Skeletal muscle tissue (tissue), 3 donors: ENCODE measurements at regions not wholly inside any gene's neighbourhood (a gene's known extent, or its start where the extent isn't known, plus 50 kb on each side); places are given as distances from the start of the nearest gene placed in this dataset.

ENCODE experiments used
- H3K27ac ChIP-seq: one replicate; pipeline ENCODE4 v1.7.0; 2013; ENCODE audit warnings: mild to moderate bottlenecking, low read depth, low read length, inconsistent platforms
- H3K27me3 ChIP-seq, 3 donors: one replicate each; pipeline ENCODE4 v1.7.0; 2013; ENCODE audit warnings: low read length in 3 of 3; ENCODE audit not compliant: control insufficient read depth in 3 of 3, insufficient read depth in 3 of 3
- H3K36me3 ChIP-seq, 3 donors: one replicate each; pipeline ENCODE4 v1.7.0; 2013; ENCODE audit warnings: low read length in 3 of 3; ENCODE audit not compliant: control insufficient read depth in 3 of 3, insufficient read depth in 3 of 3
- H3K4me1 ChIP-seq, 3 donors: one replicate each; pipeline ENCODE4 v1.7.0; 2013; ENCODE audit warnings: low read length in 3 of 3, mild to moderate bottlenecking in 3 of 3; ENCODE audit not compliant: control insufficient read depth in 3 of 3, insufficient read depth in 3 of 3
- H3K4me3 ChIP-seq, 3 donors: one replicate each; pipeline ENCODE4 v1.7.0; 2013; ENCODE audit warnings: low read length in 3 of 3
- H3K9ac ChIP-seq, 3 donors: one replicate each; pipeline ENCODE4 v1.7.0; 2013; ENCODE audit warnings: low read length in 3 of 3, mild to moderate bottlenecking in 3 of 3, moderate library complexity in 2 of 3, low read depth in 1 of 3
- H3K9me3 ChIP-seq, 3 donors: one replicate each; pipeline ENCODE4 v1.7.0; 2013; ENCODE audit warnings: low read length in 3 of 3; ENCODE audit not compliant: control insufficient read depth in 3 of 3
- donor health status: Osteomylitis.

GRCh38 chr20:21956591-21956990 is 251.1 kb downstream of the PAX1 start:
- H3K9ac ChIP-seq: no peak overlapping the region
- H3K4me3 ChIP-seq: no peak overlapping the region
- no peaks in the 10 kb centered on the region for H3K36me3 ChIP-seq
- H3K27ac ChIP-seq: no peak overlapping the region
- peaks cover 3 to 7% (median 4%) of the 10 kb centered on the region in 3 donors for H3K9me3 ChIP-seq
- H3K27me3 ChIP-seq: no peaks in the 10 kb centered on the region
- H3K4me1 ChIP-seq: no peaks in the 10 kb centered on the region

GRCh38 chr20:21947406-21947805 is 241.9 kb downstream of the PAX1 start:
- Histone ChIP-seq H3K27ac (no peak overlapping the region), H3K9me3 (no peaks in the 10 kb centered on the region), H3K27me3 (no peaks in the 10 kb centered on the region), H3K9ac (no peak overlapping the region), H3K4me1 (no peaks in the 10 kb centered on the region), H3K4me3 (no peak overlapping the region), H3K36me3 (no peaks in the 10 kb centered on the region)

GRCh38 chr20:21944227-21944626 is 238.8 kb downstream of the PAX1 start:
- no peak overlapping the region for H3K4me3 ChIP-seq
- no peak overlapping the region for H3K27ac ChIP-seq
- H3K9ac ChIP-seq: no peak overlapping the region
- no peaks in the 10 kb centered on the region for H3K4me1 ChIP-seq
- H3K36me3 ChIP-seq: no peaks in the 10 kb centered on the region
- H3K27me3 ChIP-seq: no peaks in the 10 kb centered on the region
- no peaks in the 10 kb centered on the region for H3K9me3 ChIP-seq

GRCh38 chr20:21941941-21942805 is 236.7 kb downstream of the PAX1 start:
- Histone ChIP-seq H3K9ac (no peak overlapping the region), H3K4me1 (no peaks in the 10 kb centered on the region)

GRCh38 chr20:21936720-21937380 is 231.4 kb downstream of the PAX1 start:
- Histone ChIP-seq H3K9me3 (peaks cover 0 to 2% (median 0%) of the 10 kb centered on the region in 3 donors), H3K27ac (no peak overlapping the region), H3K9ac (no peak overlapping the region), H3K4me3 (no peak overlapping the region), H3K27me3 (no peaks in the 10 kb centered on the region), H3K36me3 (no peaks in the 10 kb centered on the region), H3K4me1 (no peaks in the 10 kb centered on the region)

More at GRCh38 chr20:21941941-21942805, 236.7 kb downstream of the PAX1 start:
- H3K9me3 ChIP-seq: peaks cover 0 to 2% (median 0%) of the 10 kb centered on the region in 3 donors
- H3K27me3 ChIP-seq: no peaks in the 10 kb centered on the region
- no peaks in the 10 kb centered on the region for H3K36me3 ChIP-seq
- no peak overlapping the region for H3K27ac ChIP-seq
- no peak overlapping the region for H3K4me3 ChIP-seq

- no peaks in the 10 kb centered on the region for H3K4me1 ChIP-seq
- peaks cover 0 to 2% (median 0%) of the 10 kb centered on the region in 3 donors for H3K9me3 ChIP-seq
- H3K36me3 ChIP-seq: no peaks in the 10 kb centered on the region
- H3K4me3 ChIP-seq: no peak overlapping the region
- H3K9ac ChIP-seq: no peak overlapping the region
- H3K27me3 ChIP-seq: no peaks in the 10 kb centered on the region
- H3K27ac ChIP-seq: no peak overlapping the region
Observed at GRCh38 chr20:21936261-21936660, 230.8 kb downstream of the PAX1 start.

GRCh38 chr20:21933526-21933925 is 228.1 kb downstream of the PAX1 start:
- H3K27me3 ChIP-seq: no peaks in the 10 kb centered on the region
- no peaks in the 10 kb centered on the region for H3K4me1 ChIP-seq
- H3K36me3 ChIP-seq: no peaks in the 10 kb centered on the region
- H3K4me3 ChIP-seq: no peak overlapping the region
- H3K9me3 ChIP-seq: no peaks in the 10 kb centered on the region
- no peak overlapping the region for H3K9ac ChIP-seq
- H3K27ac ChIP-seq: no peak overlapping the region

GRCh38 chr20:21921251-21921650 is 215.8 kb downstream of the PAX1 start:
- no peaks in the 10 kb centered on the region for H3K9me3 ChIP-seq
- H3K4me3 ChIP-seq: no peak overlapping the region
- H3K27me3 ChIP-seq: no peaks in the 10 kb centered on the region
- H3K4me1 ChIP-seq: no peaks in the 10 kb centered on the region
- H3K36me3 ChIP-seq: no peaks in the 10 kb centered on the region
- H3K9ac ChIP-seq: no peak overlapping the region
- no peak overlapping the region for H3K27ac ChIP-seq

GRCh38 chr20:21920211-21920610 is 214.7 kb downstream of the PAX1 start:
- Histone ChIP-seq H3K9me3 (no peaks in the 10 kb centered on the region), H3K27ac (no peak overlapping the region), H3K9ac (no peak overlapping the region), H3K27me3 (no peaks in the 10 kb centered on the region), H3K4me1 (no peaks in the 10 kb centered on the region), H3K36me3 (no peaks in the 10 kb centered on the region), H3K4me3 (no peak overlapping the region)

- no peak overlapping the region for H3K4me3 ChIP-seq
- no peaks in the 10 kb centered on the region for H3K36me3 ChIP-seq
- H3K9me3 ChIP-seq: no peaks in the 10 kb centered on the region
- no peaks in the 10 kb centered on the region for H3K4me1 ChIP-seq
- H3K27ac ChIP-seq: no peak overlapping the region
- H3K9ac ChIP-seq: no peak overlapping the region
- no peaks in the 10 kb centered on the region for H3K27me3 ChIP-seq
Observed at GRCh38 chr20:21918398-21918797, 212.9 kb downstream of the PAX1 start.
